Fibroblast of mammary gland (primary cell): ENCODE measurements at regions not wholly inside any gene's neighbourhood (a gene's known extent, or its start where the extent isn't known, plus 50 kb on each side); places are given as distances from the start of the nearest gene placed in this dataset.

Source experiments
- DNase-seq: peaks from one replicate; pipeline ENCODE4 v3.0.0-alpha.2; 2010; ENCODE audit warnings: low read depth
- H3K4me3 ChIP-seq: 2 replicates; pipeline ENCODE4 v1.5.1; 2011; ENCODE audit warnings: low read depth, mild to moderate bottlenecking, low read length, moderate library complexity; ENCODE audit not compliant: control insufficient read depth
- CTCF ChIP-seq: conservative IDR thresholded peaks from 2 replicates; pipeline ENCODE4 v1.5.1; 2011; ENCODE audit warnings: low read depth, low read length, inconsistent platforms; ENCODE audit not compliant: control insufficient read depth, insufficient read depth

- no peak for DNase-seq
- TF ChIP-seq CTCF, result no peak
- H3K4me3 ChIP-seq, result no peak overlapping the region
These were observed 175.1 kb downstream of the SHQ1 start for GRCh38 chr3:72673011-72673771.

GRCh38 chr3:72669224-72669623 lies 179.0 kb downstream of the SHQ1 start:
- H3K4me3 ChIP-seq, result no peak overlapping the region
- TF ChIP-seq CTCF, result no peak
- no peak for DNase-seq

GRCh38 chr3:72666447-72666755 lies 181.8 kb downstream of the SHQ1 start:
- TF ChIP-seq CTCF, result no peak
- DNase-seq, result no peak
- no peak overlapping the region for H3K4me3 ChIP-seq

- DNase-seq, result peak; percentile 32
- TF ChIP-seq CTCF, result peak; percentile 51
These were observed 182.4 kb downstream of the SHQ1 start for GRCh38 chr3:72665701-72666446.

GRCh38 chr3:72665103-72665502 lies 183.1 kb downstream of the SHQ1 start:
- H3K4me3 ChIP-seq, result no peak overlapping the region
- DNase-seq, result no peak
- no peak for TF ChIP-seq CTCF

More at GRCh38 chr3:72665701-72666446, 182.4 kb downstream of the SHQ1 start:
- no peak overlapping the region for H3K4me3 ChIP-seq

- no peak for TF ChIP-seq CTCF
- DNase-seq, result peak; percentile 17
- no peak overlapping the region for H3K4me3 ChIP-seq
These were observed 183.9 kb downstream of the SHQ1 start for GRCh38 chr3:72664184-72664975.
